Right ventricle myocardium inferior (tissue), 1 donor: ENCODE measurements at regions not wholly inside any gene's neighbourhood (a gene's known extent, or its start where the extent isn't known, plus 50 kb on each side); places are given as distances from the start of the nearest gene placed in this dataset.
A peak's percentile ranks its signal among the peaks of the same experiment; 100 is the strongest.
"Not testable (repeated sequence)": the region's sequence is repeated elsewhere in the genome, so short reads cannot be mapped to it uniquely, and the experiment has no call there.

Experiments used
- ATAC-seq: fragments of 200-7000 bp; cut with Tn5 transposase; one replicate; pipeline ENCODE4 v1.9.1; 2020; ENCODE audit warnings: mild to moderate bottlenecking, moderate library complexity
- DNase-seq: peaks from one replicate; pipeline ENCODE4 v3.0.0; 2021; ENCODE audit errors: missing footprints
- intact Hi-C: fragments of 100-400 bp; cut with DNase I; formaldehyde crosslinking; loops from one replicate; pipeline ENCODE4 v1.11.0; 2022
- donor health status: DM: no; HTN: yes; CAD: no; lungs with severe emphysema.

DNA sequence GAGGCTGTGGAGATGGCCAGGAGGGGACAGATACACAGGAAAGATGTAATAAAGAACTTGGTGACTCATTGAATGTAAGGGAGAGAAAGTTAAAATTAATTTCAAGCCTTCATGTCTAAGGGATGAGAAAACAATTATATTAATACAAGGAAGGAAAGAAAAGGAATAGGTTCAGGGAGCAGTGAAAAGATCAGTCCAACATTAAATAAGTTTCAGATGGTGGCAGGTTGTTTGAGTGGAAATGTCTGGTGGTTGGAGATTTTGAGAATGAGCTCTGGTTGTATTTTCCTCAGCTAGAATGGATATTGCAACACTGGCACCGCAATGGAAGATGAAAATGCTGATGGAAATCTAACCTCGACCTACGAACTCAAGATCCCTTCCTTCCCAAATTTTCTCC lies 304.3 kb downstream of the COL12A1 start:
- ATAC-seq: no peak
- DNase-seq: no peak
- intact Hi-C loops: no loop called here

DNA sequence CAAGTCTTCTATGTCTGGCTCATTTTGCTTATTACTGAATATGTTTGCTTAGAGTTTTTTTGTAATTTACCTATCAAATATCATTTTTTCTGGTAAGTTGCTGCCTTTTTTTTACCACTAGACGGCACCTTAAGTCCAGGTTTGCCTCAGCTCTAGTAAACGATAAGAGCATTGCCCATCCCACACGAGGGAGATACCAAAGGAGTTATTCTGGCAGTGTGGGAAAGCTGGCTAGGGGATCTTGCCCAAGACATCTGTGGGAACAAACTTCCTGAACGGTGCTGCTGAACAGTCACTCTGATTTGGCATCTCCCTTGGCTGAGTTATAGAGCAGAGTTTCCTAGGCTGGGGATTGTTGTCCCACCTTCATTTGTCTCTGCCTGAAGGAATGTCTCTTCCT lies 306.4 kb downstream of the COL12A1 start:
- DNase-seq (no peak), ATAC-seq (no peak)
- intact Hi-C loops: no loop called here

DNA sequence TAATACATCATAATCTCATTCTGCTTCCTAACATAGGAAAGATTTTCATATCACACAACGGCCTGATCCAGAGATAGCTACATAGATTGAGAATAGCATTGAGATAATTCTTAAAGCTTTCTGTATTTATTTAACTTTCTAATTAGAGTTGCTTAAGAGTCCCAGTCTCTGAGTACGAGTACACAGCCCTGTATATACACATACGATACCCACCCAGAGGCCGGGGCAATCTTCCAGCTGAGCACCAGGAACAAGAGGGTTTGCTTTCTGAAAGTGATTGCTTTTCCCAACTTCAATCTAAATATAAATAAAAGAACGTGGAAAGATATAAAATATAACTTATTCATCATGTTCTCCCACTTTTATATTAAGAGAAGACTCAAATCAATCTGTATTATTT lies 313.8 kb downstream of the COL12A1 start:
- intact Hi-C loops: no loop called here
- DNase-seq (no peak), ATAC-seq (peak; percentile 8)

DNA sequence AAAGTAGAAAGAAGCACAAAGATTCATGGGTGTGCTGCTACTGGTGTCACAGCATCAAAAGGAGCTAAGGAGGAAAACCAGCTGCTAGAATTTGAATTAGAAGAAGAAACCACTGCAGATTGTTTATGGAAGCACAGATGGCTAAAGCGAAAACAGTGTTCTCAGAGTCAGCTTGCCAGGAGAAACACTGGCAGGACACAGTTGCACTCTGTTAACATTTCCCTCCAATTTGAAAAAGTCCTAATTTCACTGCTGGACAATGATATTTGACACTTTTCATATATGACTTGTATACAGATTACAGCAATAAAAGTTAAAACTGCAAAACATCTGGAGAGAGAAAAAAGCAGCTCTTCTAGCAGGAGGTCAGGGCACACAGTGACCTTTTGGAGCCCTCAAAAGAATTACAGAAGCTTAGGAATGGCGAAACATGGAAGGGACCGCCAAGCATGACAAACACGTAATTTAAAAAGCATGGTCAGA lies 314.5 kb downstream of the COL12A1 start:
- no peak for DNase-seq
- intact Hi-C loops: no loop called here
- peak; percentile 88 for ATAC-seq

DNA sequence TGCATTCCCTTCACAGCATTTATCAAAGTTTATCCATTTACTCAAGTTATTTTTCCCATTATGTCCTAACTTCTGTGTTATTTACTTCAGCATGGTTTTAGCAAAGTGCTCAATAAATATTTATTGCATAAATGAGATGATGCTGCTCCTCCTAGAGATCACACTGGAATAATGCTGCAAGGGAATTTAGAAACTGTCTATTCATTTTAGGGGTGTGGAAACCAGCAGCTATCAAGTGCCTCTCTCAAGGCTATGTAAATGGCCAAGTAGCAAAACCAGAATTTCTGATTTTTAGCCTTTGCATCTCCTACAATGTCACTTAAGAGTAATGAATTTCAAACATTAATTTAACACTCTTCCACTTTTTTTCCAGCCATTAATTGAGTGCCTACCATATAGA lies 316.2 kb downstream of the COL12A1 start:
- ATAC-seq (no peak), DNase-seq (no peak)
- intact Hi-C loops: no loop called here

DNA sequence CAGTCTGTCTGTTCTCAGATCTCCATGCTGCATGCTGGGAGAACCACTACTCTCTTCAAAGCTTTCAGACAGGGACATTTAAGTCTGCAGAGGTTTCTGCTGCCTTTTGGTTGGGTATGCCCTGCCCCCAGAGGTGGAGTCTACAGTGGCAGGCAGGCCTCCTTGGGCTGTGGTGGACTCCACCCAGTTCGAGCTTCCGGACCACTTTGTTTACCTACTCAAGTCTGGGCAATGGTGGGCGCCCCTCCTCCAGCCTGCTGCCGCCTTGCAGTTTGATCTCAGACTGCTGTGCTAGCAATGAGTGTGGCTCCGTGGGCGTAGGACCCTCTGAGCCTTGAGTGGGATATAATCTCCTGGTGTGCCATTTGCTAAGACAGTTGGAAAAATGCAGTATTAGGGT lies 317.1 kb downstream of the COL12A1 start:
- ATAC-seq, DNase-seq, intact Hi-C loops: not testable (repeated sequence)

DNA sequence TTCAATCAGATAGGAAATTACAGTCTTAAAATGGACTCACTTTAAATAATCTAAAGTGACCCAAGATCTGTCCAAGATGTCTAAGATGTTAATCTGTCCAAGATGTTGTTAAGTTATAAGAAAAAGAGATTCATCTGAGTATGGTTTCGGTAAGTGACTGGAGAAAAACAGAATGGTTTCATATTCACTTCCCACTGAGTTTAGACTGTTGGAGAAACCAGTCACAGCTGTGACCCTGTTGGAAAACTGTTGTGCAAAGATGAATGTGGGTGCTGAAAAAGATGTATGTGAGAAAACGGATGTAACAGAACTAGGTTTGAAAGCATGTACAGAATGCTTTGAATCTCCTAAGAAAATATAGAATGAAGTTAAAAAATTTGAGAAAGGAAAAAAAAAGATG lies 325.9 kb downstream of the COL12A1 start:
- DNase-seq: no peak
- no peak for ATAC-seq
- intact Hi-C loops: no loop called here

DNA sequence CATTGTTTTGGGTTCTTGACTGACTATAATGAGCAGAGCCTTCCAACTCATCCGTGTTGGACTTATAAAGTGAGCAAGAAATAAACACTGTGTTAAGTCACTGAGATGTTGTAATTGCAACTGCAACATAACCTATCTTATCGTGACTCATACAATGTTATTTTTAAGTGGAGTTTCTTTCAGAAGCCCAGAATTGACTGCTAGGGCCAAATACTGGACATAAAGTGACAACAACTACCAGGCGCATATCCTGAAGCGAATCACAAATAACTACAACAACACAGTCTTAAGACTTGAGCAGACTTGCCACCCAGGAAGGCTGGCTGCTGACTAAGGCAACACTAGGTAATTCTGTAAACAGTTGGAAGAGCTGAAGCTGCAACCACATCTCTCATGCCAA lies 326.6 kb downstream of the COL12A1 start:
- intact Hi-C loops: no loop called here
- DNase-seq (no peak), ATAC-seq (peak; percentile 76)

DNA sequence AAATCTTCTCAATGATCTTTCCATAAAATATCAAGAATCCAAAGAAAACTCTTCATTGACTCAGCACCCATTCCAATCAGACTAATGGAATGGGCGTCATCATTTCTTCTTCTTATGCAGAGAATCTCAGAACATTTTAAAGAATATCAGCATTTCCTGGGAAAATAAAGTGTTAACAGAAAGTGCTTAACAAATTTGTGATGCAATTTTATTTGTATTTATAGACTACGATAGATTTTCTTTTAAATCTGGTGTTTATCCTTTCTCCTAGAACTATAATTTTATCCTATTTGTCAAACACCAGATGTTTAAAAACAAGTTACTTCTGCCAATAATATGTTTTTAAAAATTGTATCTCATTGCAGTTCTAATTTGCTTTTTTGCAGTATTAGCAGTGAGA lies 330.7 kb downstream of the COL12A1 start:
- DNase-seq (no peak), ATAC-seq (no peak)
- intact Hi-C loops: no loop called here

DNA sequence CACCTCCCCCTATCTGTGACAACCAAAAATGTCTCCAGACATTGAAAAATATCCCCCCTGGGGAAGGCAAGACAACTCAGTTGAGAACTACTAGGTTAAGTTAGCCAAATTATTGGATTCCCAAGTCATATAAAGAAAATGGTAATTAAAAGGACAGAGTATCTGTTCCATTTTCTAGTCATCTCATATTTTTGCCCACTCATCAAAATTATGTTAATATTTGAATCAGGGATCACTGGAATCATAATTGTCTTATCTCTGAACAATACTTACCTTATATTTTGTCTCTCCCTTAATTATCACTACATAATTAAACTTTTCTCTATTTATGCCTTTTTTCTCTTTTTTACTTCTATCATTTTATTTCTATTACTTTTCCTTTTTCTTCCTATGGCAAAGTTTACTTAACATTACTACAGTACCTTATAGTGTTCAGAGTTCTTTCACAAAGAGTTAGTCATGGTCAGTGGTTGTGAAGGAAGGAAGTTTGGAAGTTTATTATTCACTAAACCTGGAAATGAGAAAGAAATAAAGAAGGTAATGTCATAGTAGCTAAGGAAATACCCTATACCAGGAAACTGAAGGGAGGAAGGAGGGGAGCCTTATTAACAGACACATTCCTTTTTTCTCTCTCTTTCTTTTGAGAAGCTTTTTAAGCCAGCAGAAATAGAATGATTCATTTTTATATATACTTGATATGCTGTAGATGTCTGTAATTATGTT lies 332.9 kb downstream of the COL12A1 start:
- intact Hi-C loops: no loop called here
- ATAC-seq (no peak), DNase-seq (no peak)

DNA sequence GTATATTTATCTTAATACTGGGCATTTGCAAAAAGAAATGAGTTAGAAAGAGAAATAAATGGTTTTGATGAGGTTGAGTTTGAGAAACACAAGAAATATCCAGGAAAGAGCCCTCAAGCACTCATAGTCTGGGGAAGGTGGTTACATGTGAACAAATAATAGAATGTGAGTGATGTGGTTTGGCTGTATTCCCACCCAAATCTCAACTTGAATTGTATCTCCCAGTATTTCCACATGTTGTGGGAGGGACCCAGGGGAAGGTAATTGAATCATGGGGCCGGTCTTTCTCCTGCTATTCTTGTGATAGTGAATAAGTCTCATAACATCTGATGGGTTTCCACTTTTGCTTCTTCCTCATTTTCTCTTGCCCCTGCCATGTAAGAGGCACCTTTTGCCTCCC lies 334.1 kb downstream of the COL12A1 start:
- no peak for DNase-seq
- intact Hi-C loops: no loop called here
- no peak for ATAC-seq

DNA sequence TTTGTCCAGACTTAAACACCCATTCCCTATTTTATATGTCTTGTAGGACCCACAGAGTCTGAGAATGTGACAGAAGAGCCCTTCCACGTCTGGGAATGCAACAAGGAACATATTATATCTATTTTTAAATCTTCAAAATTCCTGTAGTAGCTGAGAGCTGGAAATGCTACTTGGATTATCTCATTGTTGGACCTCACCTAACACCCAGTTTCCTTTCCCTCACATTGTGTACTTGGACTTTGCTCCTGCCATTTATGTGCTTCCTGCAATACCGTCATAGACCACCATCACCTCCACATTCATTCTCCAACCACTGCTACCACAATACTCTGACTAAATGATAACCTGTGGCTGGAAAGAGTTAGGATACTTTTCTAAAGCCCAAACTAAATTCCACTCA lies 335.4 kb downstream of the COL12A1 start:
- intact Hi-C loops: no loop called here
- ATAC-seq (no peak), DNase-seq (no peak)

DNA sequence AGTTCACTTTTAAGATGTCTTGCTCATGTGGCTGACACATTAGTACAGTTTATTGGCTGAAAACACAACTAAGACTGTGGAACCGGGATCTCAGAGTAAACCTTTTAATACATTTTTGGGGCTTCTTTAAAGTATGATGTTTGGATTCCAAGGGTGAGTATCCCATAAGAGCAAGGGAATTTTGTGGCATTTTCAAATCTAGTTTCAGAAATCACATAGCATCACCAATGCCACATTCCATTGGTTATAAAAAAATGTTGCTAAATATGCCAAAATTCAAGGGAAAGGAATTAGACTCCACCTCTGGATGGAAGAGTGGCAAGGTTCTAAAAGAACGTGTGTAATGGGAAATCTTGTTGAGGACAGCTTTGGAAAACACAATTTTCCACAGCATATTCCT lies 338.6 kb downstream of the COL12A1 start:
- DNase-seq (no peak), ATAC-seq (no peak)
- intact Hi-C loops: no loop called here

DNA sequence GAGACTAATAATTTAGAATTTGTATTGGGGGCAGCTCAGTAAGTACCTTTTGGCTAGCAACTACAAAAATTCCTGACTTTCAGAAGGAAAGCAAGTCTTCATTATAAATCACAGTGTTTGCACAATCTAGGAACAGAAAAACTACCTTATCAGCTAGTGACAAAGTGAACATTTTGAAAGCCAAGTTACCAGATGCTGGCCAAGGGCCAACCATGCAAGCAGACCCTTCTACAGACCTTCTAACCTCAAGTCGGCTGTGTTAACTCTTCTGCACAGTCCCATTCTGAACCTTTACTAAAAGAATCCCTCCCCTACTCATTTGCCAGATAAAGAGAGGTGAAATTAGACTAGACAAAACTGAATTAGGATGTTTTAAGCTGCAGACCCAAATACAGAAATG lies 341.9 kb downstream of the COL12A1 start:
- DNase-seq: no peak
- ATAC-seq: no peak
- intact Hi-C loops: no loop called here

DNA sequence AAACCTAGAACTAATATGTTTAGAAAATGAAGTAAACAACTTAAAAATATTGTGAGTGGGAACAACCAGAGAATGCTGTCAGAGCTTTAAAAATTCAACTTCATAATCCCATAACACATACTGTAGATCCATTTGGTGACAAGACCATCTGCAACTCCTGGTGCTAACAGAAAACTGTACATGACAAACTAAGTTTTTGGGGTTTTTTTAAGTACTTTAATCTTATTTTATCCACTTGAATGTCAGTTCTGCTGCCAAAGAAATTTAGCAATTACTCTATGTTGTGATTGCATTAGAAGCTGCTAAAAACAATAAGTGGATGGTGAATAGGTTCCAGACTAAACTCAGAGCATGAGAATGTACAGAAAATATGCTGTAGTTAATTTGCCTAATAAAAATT lies 345.4 kb downstream of the COL12A1 start:
- ATAC-seq (no peak), DNase-seq (no peak)
- intact Hi-C loops: no loop called here

DNA sequence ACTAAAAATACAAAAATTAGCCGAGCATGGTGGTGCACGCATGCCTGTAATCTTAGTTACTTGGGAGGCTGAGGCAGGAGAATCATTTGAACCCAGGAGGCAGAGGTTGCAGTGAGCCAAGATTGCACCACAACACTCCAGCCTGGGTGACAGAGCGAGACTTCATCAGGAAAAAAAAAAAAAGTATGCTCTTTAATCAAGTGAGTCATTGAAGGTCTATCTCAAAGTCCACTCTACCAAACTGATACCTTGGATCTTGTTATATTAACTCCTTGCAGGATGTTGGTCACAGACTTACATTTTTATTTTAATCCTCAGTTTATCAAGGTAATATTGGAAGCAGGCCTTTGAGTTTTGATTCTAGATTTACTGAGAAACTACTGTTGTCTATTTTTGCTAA lies 348.7 kb downstream of the COL12A1 start:
- intact Hi-C loops: no loop called here

DNA sequence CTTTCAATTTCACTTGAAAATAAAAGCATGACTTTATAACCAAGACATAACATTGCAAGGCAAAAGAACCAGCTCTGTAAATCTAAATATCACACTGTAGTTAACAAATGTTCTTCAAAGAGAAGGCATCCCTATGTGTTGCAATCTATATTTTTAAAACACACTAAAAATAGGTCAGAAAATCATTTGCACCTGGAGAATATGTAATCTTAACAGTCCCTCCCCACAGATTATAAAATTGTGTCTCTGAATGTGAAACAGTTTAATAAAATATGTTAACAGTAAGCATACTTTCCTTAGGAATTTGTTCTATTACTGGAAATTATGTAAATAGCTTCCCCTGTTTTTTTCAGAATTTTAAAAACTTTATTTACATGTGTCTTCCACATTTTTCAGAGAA lies 351.9 kb downstream of the COL12A1 start:
- DNase-seq (no peak), ATAC-seq (no peak)
- intact Hi-C loops: no loop called here

More for the DNA sequence above, 348.7 kb downstream of the COL12A1 start:
- ATAC-seq: no peak
- DNase-seq: no peak

DNA sequence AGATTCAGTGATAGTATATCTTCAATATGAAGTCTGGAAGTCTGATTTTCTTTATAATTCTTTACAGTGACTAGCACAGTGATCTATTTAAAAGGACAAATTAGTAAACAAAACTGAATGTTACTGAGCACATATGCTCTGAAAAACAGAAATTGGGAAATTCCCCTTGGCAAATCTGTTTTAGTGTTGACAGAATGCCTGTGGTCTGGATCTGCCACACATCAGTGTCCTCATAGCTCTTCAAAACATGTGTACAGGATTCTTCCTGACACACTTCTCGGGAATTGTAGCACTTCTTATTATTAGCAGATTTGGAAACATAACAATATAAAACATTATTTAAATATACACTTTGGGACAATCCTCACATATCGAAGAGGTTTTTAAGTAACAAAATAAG lies 354.3 kb downstream of the COL12A1 start:
- ATAC-seq: no peak

DNA sequence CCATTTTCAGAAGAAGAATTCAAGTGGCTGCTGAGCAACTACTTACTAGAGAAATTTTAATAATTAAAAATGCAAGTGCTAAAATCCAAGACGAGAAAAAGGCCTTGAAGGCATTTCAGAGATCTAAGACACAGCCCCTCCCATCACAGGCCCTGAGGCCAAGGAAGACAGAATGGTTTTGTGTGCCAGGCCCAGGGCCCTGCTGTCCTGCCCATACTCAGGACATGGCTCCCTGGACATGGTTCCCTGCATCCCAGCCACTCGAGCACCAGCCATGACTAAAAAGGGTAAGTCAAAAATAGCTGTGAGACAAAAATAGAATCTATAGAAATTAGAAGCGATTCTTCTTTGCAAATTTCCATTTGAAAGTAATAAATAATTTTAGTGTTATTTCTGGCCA lies 364.9 kb downstream of the COL12A1 start:
- ATAC-seq (no peak), DNase-seq (no peak)
- intact Hi-C loops: no loop called here

More for the DNA sequence above, 354.3 kb downstream of the COL12A1 start:
- DNase-seq: no peak
- intact Hi-C loops: no loop called here

DNA sequence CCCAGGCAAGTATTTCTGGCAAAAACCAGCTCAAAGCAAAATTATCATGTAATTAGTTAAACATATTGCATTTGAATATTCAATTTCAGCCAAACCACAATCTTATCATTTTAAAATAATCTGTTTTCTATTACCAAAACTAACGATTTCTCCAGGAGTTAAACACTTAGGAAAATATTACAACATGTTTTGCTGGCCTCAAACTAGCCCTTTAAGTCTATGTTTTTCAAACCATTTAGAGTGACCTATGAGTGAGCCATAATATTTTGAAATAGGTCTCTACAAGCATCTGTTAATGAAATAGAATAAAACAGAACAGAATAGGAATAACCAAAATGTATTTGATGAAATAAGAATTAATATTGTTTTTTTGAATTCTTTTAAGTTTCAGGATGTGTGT lies 370.9 kb downstream of the COL12A1 start:
- ATAC-seq (no peak), DNase-seq (no peak)
- intact Hi-C loops: no loop called here

DNA sequence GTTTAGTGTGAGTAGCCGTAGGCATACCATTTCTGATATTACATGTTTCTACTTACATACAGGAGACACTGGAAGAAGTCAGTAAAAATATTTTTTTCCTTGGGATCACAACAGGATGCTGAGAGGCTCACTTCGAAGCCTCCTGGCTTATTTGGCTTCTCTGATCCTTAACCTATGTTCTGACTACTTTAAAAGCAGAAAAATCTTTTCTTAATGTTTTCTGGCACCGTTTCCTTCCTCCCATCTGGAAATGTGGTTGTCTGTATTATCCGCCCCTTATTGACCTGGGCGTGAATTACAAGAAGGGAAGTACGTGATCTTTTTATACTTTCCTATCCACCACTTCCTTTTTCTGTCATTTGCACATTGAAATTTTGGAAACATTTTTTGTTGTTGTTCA lies 379.6 kb downstream of the COL12A1 start:
- intact Hi-C loops: no loop called here
- ATAC-seq (no peak), DNase-seq (no peak)
